ENCODE measurements at regions not wholly inside any gene's neighbourhood (a gene's known extent, or its start where the extent isn't known, plus 50 kb on each side); places are given as distances from the start of the nearest gene placed in this dataset.

- Histone ChIP-seq H3K56ac (replicated peaks; ENCODE audit: insufficient read length, low read depth, low read length) (no peak overlapping the region), H3K4me3 (ENCODE audit: extremely low read depth in 1 of 4, insufficient read depth in 2 of 4, low read depth in 3 of 4, low read length in 4 of 4) (no peak overlapping the region), H2AK5ac (ENCODE audit: low read depth, low read length) (no peak overlapping the region), H4K8ac (ENCODE audit: extremely low read depth, insufficient read depth, low read length) (no peak overlapping the region), H3K9me3 (ENCODE audit: insufficient read depth in 2 of 2, low read depth in 1 of 2, low read length in 1 of 2) (no peaks in the 10 kb centered on the region), H4K20me1 (replicated peaks in 1 of 2; ENCODE audit: control insufficient read depth in 1 of 2, insufficient read depth in 2 of 2, low read length in 2 of 2) (no peaks in the 10 kb centered on the region), H3K9ac (replicated peaks in 1 of 4; ENCODE audit: extremely low read depth in 1 of 4, low read depth in 3 of 4, low read length in 3 of 4) (no peak overlapping the region), H4K5ac (ENCODE audit: insufficient read length, low read depth, low read length) (no peak overlapping the region), H3K79me1 (ENCODE audit: low read depth, low read length) (no peaks in the 10 kb centered on the region), H3K36me3 (ENCODE audit: control insufficient read depth in 2 of 4, insufficient read depth in 4 of 4, low read length in 3 of 4) (no peaks in the 10 kb centered on the region), H2BK20ac (ENCODE audit: low read length) (no peak overlapping the region), H2BK15ac (ENCODE audit: low read length) (no peak overlapping the region), H2BK12ac (ENCODE audit: low read depth, low read length) (no peak overlapping the region), H2BK120ac (replicated peaks; ENCODE audit: low read depth, low read length) (no peak overlapping the region), H2BK5ac (ENCODE audit: low read depth, low read length) (no peak overlapping the region), H3K27ac (ENCODE audit: low read depth, low read length) (no peak overlapping the region), H4K91ac (replicated peaks; ENCODE audit: insufficient read length, low read length) (no peak overlapping the region), H3K27me3 (replicated peaks in 1 of 4; ENCODE audit: control insufficient read depth in 3 of 4, extremely low read depth in 1 of 4, insufficient read depth in 3 of 4, low read length in 3 of 4) (peaks cover 0 to 1% (median 0%) of the 10 kb centered on the region in 4 experiments; a peak in 2 of 7 replicates), H3K4ac (replicated peaks; ENCODE audit: insufficient read length, low read depth, low read length) (no peak overlapping the region), H3K4me1 (replicated peaks in 1 of 4; ENCODE audit: control insufficient read depth in 3 of 4, insufficient read depth in 4 of 4, low read length in 3 of 4) (no peaks in the 10 kb centered on the region), H3K79me2 (ENCODE audit: control insufficient read depth in 1 of 2, insufficient read depth in 2 of 2, low read length in 2 of 2) (no peaks in the 10 kb centered on the region), H3K4me2 (ENCODE audit: insufficient read depth in 1 of 2, low read depth in 2 of 2, low read length in 2 of 2) (no peak overlapping the region), H3K23ac (ENCODE audit: insufficient read length) (no peak overlapping the region), H2AFZ (ENCODE audit: low read length) (no peak overlapping the region), H3K23me2 (ENCODE audit: low read depth, low read length) (no peaks in the 10 kb centered on the region), H3K14ac (ENCODE audit: insufficient read length) (no peak overlapping the region), H3K18ac (ENCODE audit: extremely low read depth, low read length) (no peak overlapping the region)
- ChIA-PET POLR2A (ENCODE audit: partially characterized antibody) (no interaction called here), CTCF (ENCODE audit: partially characterized antibody) (no interaction called here)
- DNase-seq (ENCODE audit: low read depth in 1 of 2, low spot score in 2 of 2): no peak
- TF ChIP-seq EP300 (IDR thresholded peaks at IDR 0.05; ENCODE audit: borderline replicate concordance in 1 of 2, low read depth in 2 of 2, low read length in 2 of 2) (no peak), SAP30 (IDR thresholded peaks at IDR 0.05; ENCODE audit: insufficient read depth, insufficient replicate concordance, low read length) (no peak), SUZ12 (IDR thresholded peaks at IDR 0.05; ENCODE audit: low read length) (no peak), SIX5 (IDR thresholded peaks at IDR 0.05; ENCODE audit: low read depth, low read length) (no peak), CTBP2 (IDR thresholded peaks at IDR 0.05; ENCODE audit: borderline replicate concordance, insufficient read depth, insufficient read length, low read length) (no peak), PHF8 (conservative IDR thresholded peaks at IDR 0.05; ENCODE audit: low read depth, low read length) (no peak), BRCA1 (IDR thresholded peaks at IDR 0.05; ENCODE audit: low read depth, low read length) (no peak), CBX5 (IDR thresholded peaks at IDR 0.05; ENCODE audit: low read depth, low read length) (no peak), CHD1 (IDR thresholded peaks at IDR 0.05; ENCODE audit: low read depth, low read length) (no peak), NANOG (IDR thresholded peaks at IDR 0.05; ENCODE audit: insufficient read depth, low read depth, low read length, poor library complexity, severe bottlenecking) (no peak), CEBPB (IDR thresholded peaks at IDR 0.05; ENCODE audit: low read depth, low read length) (no peak), POLR2AphosphoS5 (IDR thresholded peaks at IDR 0.05; ENCODE audit: low read depth, low read length) (no peak), ATF3 (IDR thresholded peaks at IDR 0.05; ENCODE audit: insufficient read depth, low read depth, low read length) (no peak), MAFK (IDR thresholded peaks at IDR 0.05; ENCODE audit: low read depth, low read length) (no peak), KDM4A (IDR thresholded peaks at IDR 0.05; ENCODE audit: low read depth, low read length, severe bottlenecking) (no peak), POLR2A (IDR thresholded peaks at IDR 0.05; ENCODE audit: control extremely low read depth in 1 of 2, low read depth in 2 of 2, low read length in 2 of 2) (no peak)
- FAIRE-seq: no peak
Measured at GRCh38 chr4:111016416-111016815, 393.5 kb upstream of the PITX2 start.
